ENCODE measurements at regions not wholly inside any gene's neighbourhood (a gene's known extent, or its start where the extent isn't known, plus 50 kb on each side); places are given as distances from the start of the nearest gene placed in this dataset.

GRCh38 chr19:28532765-28533341, 680.1 kb downstream of the UQCRFS1 start:
- Histone ChIP-seq H3K79me1 (ENCODE audit: insufficient read depth, low read depth, low read length, poor library complexity, severe bottlenecking) (no peaks in the 10 kb centered on the region), H2BK5ac (ENCODE audit: insufficient read length, low read length) (no peak overlapping the region), H4K91ac (ENCODE audit: insufficient read length, low read depth, low read length) (no peak overlapping the region), H3K79me2 (ENCODE audit: insufficient read depth, low read length) (no peaks in the 10 kb centered on the region), H3K9me3 (ENCODE audit: control insufficient read depth, low read depth, low read length) (no peaks in the 10 kb centered on the region), H2BK12ac (ENCODE audit: insufficient read length, low read depth, low read length) (no peak overlapping the region), H2AFZ (ENCODE audit: low read length) (no peak overlapping the region), H3K14ac (ENCODE audit: insufficient read depth, low read length) (no peak overlapping the region), H4K5ac (ENCODE audit: insufficient read length, low read depth, low read length) (no peak overlapping the region), H3K56ac (ENCODE audit: insufficient read length, low read depth, low read length) (no peak overlapping the region), H2AK5ac (ENCODE audit: insufficient read length, low read length) (no peak overlapping the region), H3K18ac (ENCODE audit: insufficient read length, low read depth, low read length) (no peak overlapping the region), H4K8ac (replicated peaks; ENCODE audit: insufficient read length, low read depth, low read length) (no peak overlapping the region), H2BK15ac (ENCODE audit: low read depth, low read length) (no peak overlapping the region), H3K4me2 (ENCODE audit: insufficient read depth, insufficient read length, low read length) (no peak overlapping the region), H3K27ac (ENCODE audit: insufficient read length, low read depth, low read length) (no peak overlapping the region), H3K4ac (ENCODE audit: low read depth, low read length) (no peak overlapping the region), H3K9ac (ENCODE audit: extremely low read depth, insufficient read length, low read length) (no peak overlapping the region), H3K27me3 (ENCODE audit: insufficient read depth, low read length) (no peaks in the 10 kb centered on the region), H4K20me1 (ENCODE audit: control insufficient read depth, insufficient read depth, insufficient read length) (no peaks in the 10 kb centered on the region), H3K4me1 (ENCODE audit: insufficient read depth, low read length) (no peaks in the 10 kb centered on the region), H2BK120ac (ENCODE audit: low read depth, low read length, poor library complexity, severe bottlenecking) (no peak overlapping the region), H3K23me2 (ENCODE audit: insufficient read length, low read depth, low read length, poor library complexity, severe bottlenecking) (no peaks in the 10 kb centered on the region), H3T11ph (ENCODE audit: low read length) (no peak overlapping the region), H3K23ac (ENCODE audit: insufficient read length, low read depth, low read length) (no peak overlapping the region), H2BK20ac (ENCODE audit: low read depth, low read length, poor library complexity, severe bottlenecking) (no peak overlapping the region)
- H3K4me3 Mint-ChIP-seq: no peak overlapping the region
- peaks cover 0 to 11% of the 10 kb centered on the region in 2 experiments; a peak in 2 of 4 replicates for H3K4me1 Mint-ChIP-seq
- H3K27me3 Mint-ChIP-seq (ENCODE audit: low read depth): no peaks in the 10 kb centered on the region
- DNase-seq: no peak
- no CpG with 5 or more reads among the region's 3 CpGs for WGBS (ENCODE audit: extremely low coverage, insufficient read length, low lambda C conversion rate)
- TF ChIP-seq CTCF (conservative IDR thresholded peaks at IDR 0.05): no peak
- no peak overlapping the region for H3K27ac Mint-ChIP-seq
- H3K9me3 Mint-ChIP-seq: peaks cover 8 to 14% of the 10 kb centered on the region in 2 experiments; a peak in 4 of 5 replicates
- H3K36me3 Mint-ChIP-seq (ENCODE audit: insufficient read depth in 1 of 3, low read depth in 3 of 3): peaks cover 1 to 7% (median 1%) of the 10 kb centered on the region in 3 experiments; a peak in 5 of 7 replicates
